GM21528 (cell line): ENCODE measurements at regions not wholly inside any gene's neighbourhood (a gene's known extent, or its start where the extent isn't known, plus 50 kb on each side); places are given as distances from the start of the nearest gene placed in this dataset.

Experiments
- ATAC-seq: cut with Tn5 transposase; IDR thresholded peaks from one replicate; pipeline ENCODE4 v1.9.1; 2021; ENCODE audit warnings: mild to moderate bottlenecking, moderate library complexity; ENCODE audit not compliant: unreplicated experiment, low FRiP score

GRCh38 chr14:29191092-29191491, 424.5 kb downstream of the FOXG1 start:
- ATAC-seq: no peak

GRCh38 chr14:29197557-29197956, 431.0 kb downstream of the FOXG1 start:
- ATAC-seq: no peak

DNA sequence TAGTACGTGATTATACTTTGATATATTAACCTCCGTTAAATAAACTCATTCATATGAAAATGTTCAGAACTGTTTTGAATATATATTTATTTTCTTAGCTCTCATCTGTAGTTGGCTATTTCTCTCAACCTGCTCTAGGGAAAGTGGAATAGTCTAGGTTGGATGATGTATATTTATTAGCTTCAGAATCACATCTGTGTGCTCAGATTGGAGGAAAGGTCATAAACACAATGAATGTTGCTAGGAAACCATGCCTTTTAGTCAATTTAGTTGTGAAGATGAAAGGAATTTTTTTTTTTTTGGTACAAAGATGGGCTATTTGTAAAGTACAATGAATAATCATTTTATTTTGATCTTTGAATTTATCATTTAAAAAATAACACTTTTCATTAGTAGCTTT, 439.1 kb downstream of the FOXG1 start:
- ATAC-seq: no peak

GRCh38 chr14:29215853-29216252, 449.3 kb downstream of the FOXG1 start:
- ATAC-seq: no peak

DNA sequence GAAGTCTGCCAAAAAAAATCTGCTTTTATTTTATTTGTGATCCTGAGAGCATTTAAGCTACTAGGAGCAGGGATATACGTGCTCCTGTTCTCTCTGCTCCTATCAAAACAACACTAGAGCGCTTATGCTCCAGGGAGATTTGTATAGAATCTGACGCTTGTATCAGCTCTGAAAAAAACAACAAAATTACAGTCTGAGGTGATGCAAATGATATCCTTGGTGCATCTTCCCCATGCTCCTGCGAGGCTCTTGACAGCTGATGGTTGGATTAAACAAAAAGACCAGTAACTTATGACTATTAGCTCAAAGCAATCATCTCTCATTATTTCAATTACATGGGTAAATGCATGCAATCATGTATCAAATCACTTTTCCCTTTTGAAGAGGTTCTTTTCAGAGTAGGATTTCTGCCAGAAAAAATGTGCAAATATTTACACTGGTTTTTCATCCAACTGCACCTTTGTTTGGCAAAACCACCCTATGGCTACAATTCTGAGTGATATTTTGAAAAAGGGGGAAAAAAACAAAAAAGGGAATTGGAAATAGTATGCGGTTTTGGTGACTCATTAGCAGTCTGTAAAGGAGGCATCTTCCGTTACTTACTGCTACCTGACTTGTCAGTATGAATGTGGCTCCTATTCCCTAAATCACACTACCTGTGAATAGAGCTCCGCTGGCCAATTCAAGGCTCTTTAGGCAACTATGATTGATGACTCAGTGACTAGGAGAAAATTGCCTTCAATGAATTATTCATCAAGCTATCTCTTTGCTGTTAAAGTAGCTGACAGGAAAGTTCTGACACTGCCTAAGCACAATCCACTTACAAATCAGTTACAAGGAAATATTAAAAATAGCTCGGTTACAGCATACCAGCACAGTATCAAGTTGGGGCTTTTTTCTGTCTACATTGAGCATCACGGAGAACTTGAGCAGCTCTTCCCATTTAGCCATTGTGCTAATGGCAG, 450.0 kb downstream of the FOXG1 start:
- no peak for ATAC-seq

GRCh38 chr14:29217813-29218450, 451.3 kb downstream of the FOXG1 start:
- ATAC-seq: no peak

DNA sequence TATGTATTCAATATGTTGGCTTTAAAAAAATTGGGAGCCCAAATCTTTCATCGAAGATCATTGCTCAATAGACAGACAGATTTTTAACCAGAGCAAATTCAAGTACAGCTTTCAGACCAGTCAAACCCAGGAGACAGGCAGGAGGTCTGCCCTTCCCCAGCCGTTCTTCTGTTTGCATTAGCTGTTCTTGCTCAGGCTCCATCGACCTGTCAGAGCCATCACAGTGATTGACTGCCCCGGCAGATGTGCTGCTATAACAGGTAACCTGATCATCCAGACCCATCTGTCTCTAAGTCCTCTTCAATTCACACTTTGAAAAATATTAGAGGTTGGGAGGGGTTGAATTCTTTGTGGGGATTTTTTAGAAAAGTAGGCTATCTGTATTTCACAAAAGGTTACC, 453.5 kb downstream of the FOXG1 start:
- no peak for ATAC-seq

- no peak for ATAC-seq
Observed at GRCh38 chr14:29220566-29220965, 454.0 kb downstream of the FOXG1 start.

GRCh38 chr14:29222006-29222405, 455.4 kb downstream of the FOXG1 start:
- no peak for ATAC-seq

GRCh38 chr14:29222671-29223268, 456.2 kb downstream of the FOXG1 start:
- ATAC-seq: no peak

DNA sequence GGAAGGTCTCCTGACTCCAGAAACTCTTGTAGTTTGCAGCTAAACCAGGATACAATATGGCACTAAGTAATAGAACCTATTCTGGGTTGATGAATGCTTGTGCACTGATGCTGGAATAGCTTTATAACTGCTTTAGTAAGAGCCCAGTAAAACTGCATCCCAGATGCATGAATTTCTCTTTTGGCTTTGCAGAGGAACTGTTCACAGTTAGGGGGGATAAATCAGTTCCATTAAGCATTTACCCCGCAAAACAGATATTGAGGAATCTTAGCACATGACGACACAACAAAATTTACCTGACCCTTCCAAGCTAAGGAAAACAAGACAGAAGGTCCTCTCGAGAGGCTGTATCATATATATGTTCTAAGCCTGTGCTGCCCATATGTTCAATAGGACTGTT, 457.4 kb downstream of the FOXG1 start:
- no peak for ATAC-seq

GRCh38 chr14:29227631-29228030, 461.0 kb downstream of the FOXG1 start:
- ATAC-seq: no peak

DNA sequence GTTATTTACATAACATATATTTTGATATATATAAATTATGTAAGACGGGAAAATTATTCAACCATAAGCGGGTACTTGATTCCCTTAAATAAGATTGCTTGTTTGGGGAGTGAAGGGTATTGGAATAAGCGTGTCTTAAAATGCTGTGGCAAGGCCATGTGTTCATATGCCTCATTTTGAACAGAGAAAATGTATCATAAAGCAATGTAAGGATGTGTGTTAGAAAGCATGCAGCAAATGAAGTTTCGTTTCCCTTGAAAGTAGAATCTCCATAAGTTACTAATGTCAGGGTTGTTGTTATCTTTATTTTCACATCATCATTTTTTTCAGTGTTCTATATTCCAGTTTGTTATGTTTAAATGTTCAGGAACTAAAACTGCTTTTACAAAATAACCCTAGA, 465.6 kb downstream of the FOXG1 start:
- no peak for ATAC-seq

DNA sequence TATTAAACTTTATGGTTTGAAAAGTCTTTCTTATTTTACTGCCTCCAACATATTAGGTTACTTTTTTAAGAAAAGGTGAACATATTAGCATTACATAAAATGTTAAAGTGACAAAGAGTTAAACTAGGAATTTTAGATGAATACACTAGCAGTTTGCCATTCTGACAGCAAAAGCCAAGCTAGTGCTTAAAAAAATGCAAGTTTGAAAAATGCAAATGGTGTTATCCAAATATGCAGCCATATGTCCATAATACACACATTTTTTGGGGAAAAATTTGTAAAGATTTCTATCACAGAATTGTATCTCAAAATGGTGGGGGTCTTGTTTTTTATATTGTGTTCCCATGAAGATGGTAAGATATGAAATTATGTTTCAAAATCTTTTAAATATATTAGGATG, 466.1 kb downstream of the FOXG1 start:
- no peak for ATAC-seq

DNA sequence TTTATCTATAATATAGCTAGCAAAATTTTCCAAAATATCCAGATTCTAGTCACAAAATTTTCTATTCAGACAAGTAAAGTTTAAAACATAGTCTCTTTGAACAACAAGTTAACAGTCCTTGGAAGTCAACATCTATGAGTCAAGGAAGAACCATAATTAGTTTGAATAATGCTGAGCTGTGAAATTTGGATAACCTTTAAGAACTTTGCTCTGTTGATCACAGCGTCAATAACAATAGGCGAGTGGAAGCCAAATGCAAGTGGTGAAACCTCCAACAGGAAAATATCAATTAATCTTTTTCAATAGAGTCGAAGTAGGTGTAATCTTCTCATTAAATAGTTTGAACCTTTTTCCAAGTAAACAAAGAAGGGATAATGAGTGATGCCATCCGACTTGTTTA, 466.6 kb downstream of the FOXG1 start:
- no peak for ATAC-seq

DNA sequence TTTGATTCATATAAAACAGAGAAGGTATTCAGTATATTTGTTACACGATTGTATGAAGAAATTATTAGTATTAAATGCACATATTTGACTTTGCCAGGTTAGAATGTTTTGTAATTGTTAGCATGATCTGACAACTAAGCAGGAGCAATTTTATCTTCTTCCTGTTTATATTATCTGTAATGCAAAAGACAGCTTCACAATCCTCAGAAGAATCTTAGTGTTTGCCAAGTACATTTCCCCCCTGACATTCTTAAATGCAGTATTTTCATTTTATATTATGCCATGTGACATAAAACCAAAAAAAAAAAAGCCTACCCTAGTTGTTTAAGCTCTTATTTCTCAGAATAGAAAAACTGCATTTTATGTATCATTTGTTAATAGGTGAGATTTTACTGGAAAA, 469.4 kb downstream of the FOXG1 start:
- no peak for ATAC-seq

GRCh38 chr14:29236401-29236800, 469.8 kb downstream of the FOXG1 start:
- ATAC-seq: no peak

GRCh38 chr14:29236848-29237247, 470.3 kb downstream of the FOXG1 start:
- no peak for ATAC-seq

GRCh38 chr14:29240066-29240465, 473.5 kb downstream of the FOXG1 start:
- no peak for ATAC-seq

GRCh38 chr14:29242755-29243754, 476.5 kb downstream of the FOXG1 start:
- ATAC-seq: no peak
